Kidney (tissue), 13 donors: ENCODE measurements at regions not wholly inside any gene's neighbourhood (a gene's known extent, or its start where the extent isn't known, plus 50 kb on each side); places are given as distances from the start of the nearest gene placed in this dataset.

Experiments used
- DNase-seq, 5 donors: peaks; one replicate each; pipeline ENCODE4 v3.0.0-alpha.2; 2013 to 2020
- FAIRE-seq: peaks from 2 replicates; lab custom pipeline; 2012; peaks lifted over from hg19 to GRCh38; lab: Jason Lieb, UNC
- H3K27ac ChIP-seq, 2 donors: one replicate each; pipeline ENCODE4 v1.7.0; 2013; ENCODE audit warnings: low read depth in 2 of 2, low read length in 2 of 2, inconsistent platforms in 1 of 2
- H3K27me3 ChIP-seq: one replicate; pipeline ENCODE4 v1.7.1; 2013; ENCODE audit warnings: low read length, inconsistent platforms; ENCODE audit not compliant: control insufficient read depth, insufficient read depth
- H3K36me3 ChIP-seq, 3 donors: one replicate each; pipeline versions ENCODE4 v1.7.0 to v1.7.1; 2013; ENCODE audit warnings: low read length in 3 of 3, control low read depth in 1 of 3, inconsistent platforms in 1 of 3; ENCODE audit not compliant: insufficient read depth in 3 of 3, control insufficient read depth in 2 of 3
- H3K4me1 ChIP-seq, 3 donors: one replicate each; pipeline versions ENCODE4 v1.7.0 to v1.7.1; 2013; ENCODE audit warnings: low read length in 3 of 3, inconsistent platforms in 1 of 3, low read depth in 1 of 3; ENCODE audit not compliant: control insufficient read depth in 2 of 3, insufficient read depth in 2 of 3
- H3K4me3 ChIP-seq, 3 donors: one replicate each; pipeline versions ENCODE4 v1.7.0 to v1.8.1; 2013; ENCODE audit warnings: low read length in 3 of 3, control low read depth in 1 of 3, inconsistent platforms in 1 of 3
- H3K9ac ChIP-seq, 3 donors: one replicate each; pipeline versions ENCODE4 v1.7.0 to v1.7.1; 2013; ENCODE audit warnings: low read length in 3 of 3, control low read depth in 1 of 3, inconsistent platforms in 1 of 3
- H3K9me3 ChIP-seq, 3 donors: one replicate each; pipeline versions ENCODE4 v1.7.0 to v1.7.1; 2013; ENCODE audit warnings: low read length in 3 of 3, control low read depth in 1 of 3, inconsistent platforms in 1 of 3; ENCODE audit not compliant: control insufficient read depth in 2 of 3, insufficient read depth in 1 of 3
- CTCF ChIP-seq: IDR thresholded peaks from 3 replicates; pipeline ENCODE4 v1.5.1; 2012; ENCODE audit warnings: mild to moderate bottlenecking, moderate library complexity, borderline replicate concordance; ENCODE audit not compliant: insufficient read depth; ENCODE audit errors: extremely low read depth
- intact Hi-C: fragments of 100-400 bp; cut with DNase I; formaldehyde crosslinking; loops from one replicate; pipeline ENCODE4 v1.11.1; 2022
- donor health status: control.
- donor health status: control.
- donor health status: control.
- donor health status: control.
- donor health status: control.
- donor health status: DM: yes; HTN: yes; CAD: no.
- donor health status: Normal renal cell carcinoma (clear cell type).

- no peak for TF ChIP-seq CTCF
These were observed 153.6 kb downstream of the TLR5 start for GRCh38 chr1:222989443-222989842.

GRCh38 chr1:222991177-222991576, 151.9 kb downstream of the TLR5 start:
- H3K27me3 ChIP-seq: no peaks in the 10 kb centered on the region
- no peak overlapping the region for H3K9ac ChIP-seq
- H3K27ac ChIP-seq: no peak overlapping the region
- no peak overlapping the region for H3K4me3 ChIP-seq
- intact Hi-C loops: no loop called here
- H3K9me3 ChIP-seq: no peaks in the 10 kb centered on the region
- DNase-seq (no peak), FAIRE-seq (no peak)
- peaks cover 3 to 15% (median 11%) of the 10 kb centered on the region in 3 donors for H3K4me1 ChIP-seq
- peaks cover 0 to 4% (median 0%) of the 10 kb centered on the region in 3 donors for H3K36me3 ChIP-seq
- TF ChIP-seq CTCF: no peak

More at GRCh38 chr1:222989443-222989842, 153.6 kb downstream of the TLR5 start:
- Histone ChIP-seq H3K4me1 (no peaks in the 10 kb centered on the region), H3K9ac (no peak overlapping the region), H3K27me3 (no peaks in the 10 kb centered on the region), H3K27ac (no peak overlapping the region), H3K36me3 (peaks cover 0 to 4% (median 0%) of the 10 kb centered on the region in 3 donors), H3K9me3 (no peaks in the 10 kb centered on the region), H3K4me3 (no peak overlapping the region)
- intact Hi-C loops: no loop called here
- FAIRE-seq (no peak), DNase-seq (no peak)

- no peak for FAIRE-seq
These were observed 151.1 kb downstream of the TLR5 start for GRCh38 chr1:222991908-222992307.

More at GRCh38 chr1:222991908-222992307, 151.1 kb downstream of the TLR5 start:
- TF ChIP-seq CTCF: no peak
- no peak overlapping the region for H3K27ac ChIP-seq
- H3K27me3 ChIP-seq: no peaks in the 10 kb centered on the region
- no peak overlapping the region for H3K4me3 ChIP-seq
- no peaks in the 10 kb centered on the region for H3K9me3 ChIP-seq
- no peak for DNase-seq
- no peak overlapping the region for H3K9ac ChIP-seq
- peaks cover 3 to 16% (median 11%) of the 10 kb centered on the region in 3 donors for H3K4me1 ChIP-seq
- intact Hi-C loops: no loop called here
- peaks cover 0 to 4% (median 0%) of the 10 kb centered on the region in 3 donors for H3K36me3 ChIP-seq
